ENCODE measurements at regions not wholly inside any gene's neighbourhood (a gene's known extent, or its start where the extent isn't known, plus 50 kb on each side); places are given as distances from the start of the nearest gene placed in this dataset.

GRCh38 chr7:156456032-156456431 is 184.5 kb upstream of the RNF32 start:
- no peak for DNase-seq (ENCODE audit: low read depth)

GRCh38 chr7:156450473-156450872 is 190.1 kb upstream of the RNF32 start:
- DNase-seq (ENCODE audit: low read depth) = no peak

- DNase-seq (ENCODE audit: low read depth) = no peak
Measured at GRCh38 chr7:156448918-156449317, 191.7 kb upstream of the RNF32 start.

DNA sequence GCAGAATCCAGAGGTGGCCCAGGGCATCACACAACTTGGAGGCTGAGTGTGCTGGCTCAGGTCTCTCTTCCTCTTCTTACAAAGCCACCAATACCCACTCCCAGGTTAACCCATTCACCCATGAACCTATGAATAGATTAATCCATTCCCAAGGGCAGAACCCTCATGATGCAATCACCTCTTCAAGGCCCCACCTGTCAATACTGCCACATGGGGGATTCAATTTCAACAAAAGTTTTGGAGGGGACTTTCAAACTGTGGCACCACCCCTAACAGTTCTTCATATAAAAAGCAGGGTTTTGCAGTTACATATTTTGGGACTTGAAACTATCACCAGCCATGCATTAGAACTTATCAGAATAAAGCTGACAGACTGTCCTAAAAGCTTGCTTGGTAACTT is 193.6 kb upstream of the RNF32 start:
- DNase-seq (ENCODE audit: low read depth) = no peak

- no peak for DNase-seq (ENCODE audit: low read depth)
Measured at GRCh38 chr7:156445997-156446761, 194.4 kb upstream of the RNF32 start.

DNA sequence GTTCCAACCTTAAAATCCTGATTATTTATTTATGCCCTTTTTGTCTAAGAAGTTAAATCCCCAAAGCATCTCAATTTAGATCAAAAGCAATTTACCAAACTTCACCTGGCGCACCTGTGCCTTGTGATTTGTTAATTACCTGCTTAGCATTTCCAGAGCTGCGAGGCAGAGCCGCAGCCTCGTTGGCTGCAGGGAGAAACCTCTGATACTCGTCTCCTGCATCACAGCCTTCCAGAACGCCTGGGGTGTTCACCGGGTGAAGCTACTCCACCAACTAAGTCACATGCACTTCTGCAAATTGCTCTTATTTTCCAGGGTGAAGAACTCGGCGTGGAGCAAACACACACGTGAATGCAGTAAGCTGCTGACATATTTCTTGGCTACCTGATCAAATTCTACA is 198.1 kb upstream of the RNF32 start:
- DNase-seq (ENCODE audit: low read depth) = no peak

GRCh38 chr7:156440456-156440855 is 200.1 kb upstream of the RNF32 start:
- no peak for DNase-seq (ENCODE audit: low read depth)

- no peak for DNase-seq (ENCODE audit: low read depth)
Measured at GRCh38 chr7:156438011-156438410, 202.6 kb upstream of the RNF32 start.

DNA sequence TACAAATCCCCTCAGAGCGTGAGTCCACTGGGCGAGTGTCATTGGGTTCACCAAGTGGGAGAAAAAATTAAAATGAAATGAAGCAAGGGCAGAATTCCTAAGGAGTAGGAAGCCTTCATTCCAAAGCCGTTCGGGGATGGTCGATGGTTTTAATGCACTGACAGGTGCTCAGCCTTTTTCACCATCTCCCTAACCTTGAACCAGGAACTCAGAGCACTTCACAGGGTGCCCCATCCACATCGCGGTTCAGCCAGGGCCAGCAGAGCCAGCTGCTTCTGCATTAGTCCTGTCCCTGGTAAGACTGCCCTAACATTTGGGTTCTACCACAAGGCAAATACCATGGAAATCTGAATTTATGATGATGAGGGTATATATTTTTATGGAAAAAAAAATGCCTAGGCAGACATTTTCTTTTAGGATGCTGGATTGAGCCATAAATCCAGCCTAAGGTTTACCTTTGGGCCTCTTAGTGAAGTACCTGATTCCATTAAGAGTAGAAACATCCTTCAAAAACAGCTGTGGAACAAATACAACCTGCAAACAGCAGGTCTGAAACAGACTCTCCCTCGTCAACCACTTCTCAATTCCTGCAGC is 203.5 kb upstream of the RNF32 start:
- no peak for DNase-seq (ENCODE audit: low read depth)

DNA sequence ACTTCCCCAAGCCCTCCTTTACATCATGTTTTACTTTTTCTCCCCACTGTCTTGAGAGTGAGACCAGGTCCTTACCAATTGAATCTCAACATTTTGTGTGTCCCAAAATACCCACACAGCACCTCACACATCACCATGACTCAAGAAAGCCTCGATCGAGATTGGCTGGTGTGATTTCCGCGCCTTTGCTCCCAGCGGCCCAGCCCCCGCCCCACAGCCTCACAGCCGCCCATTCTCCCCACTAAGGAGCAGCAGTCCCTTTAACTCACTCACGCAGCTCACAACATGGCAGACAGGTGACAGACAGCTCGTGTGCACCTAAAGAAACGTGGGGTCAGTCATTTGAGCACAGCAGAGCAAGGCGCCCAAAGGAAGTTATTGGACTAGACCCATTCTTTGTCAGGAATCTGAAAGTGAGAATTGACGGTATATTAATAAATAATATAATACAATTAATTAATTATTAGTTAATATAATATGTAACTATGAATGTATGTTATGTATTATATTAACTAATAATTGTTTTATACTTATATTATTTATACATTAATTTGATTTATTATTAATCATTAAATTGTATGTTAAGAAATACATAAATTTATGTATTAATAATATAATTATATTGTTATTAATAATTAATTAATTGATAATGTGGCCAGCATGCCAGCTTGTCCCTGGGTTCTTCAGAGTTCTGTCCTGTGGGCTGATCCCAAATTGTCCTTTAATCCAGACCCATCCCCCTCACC is 204.9 kb upstream of the RNF32 start:
- no peak for DNase-seq (ENCODE audit: low read depth)

GRCh38 chr7:156434706-156435105 is 205.9 kb upstream of the RNF32 start:
- no peak for DNase-seq (ENCODE audit: low read depth)

DNA sequence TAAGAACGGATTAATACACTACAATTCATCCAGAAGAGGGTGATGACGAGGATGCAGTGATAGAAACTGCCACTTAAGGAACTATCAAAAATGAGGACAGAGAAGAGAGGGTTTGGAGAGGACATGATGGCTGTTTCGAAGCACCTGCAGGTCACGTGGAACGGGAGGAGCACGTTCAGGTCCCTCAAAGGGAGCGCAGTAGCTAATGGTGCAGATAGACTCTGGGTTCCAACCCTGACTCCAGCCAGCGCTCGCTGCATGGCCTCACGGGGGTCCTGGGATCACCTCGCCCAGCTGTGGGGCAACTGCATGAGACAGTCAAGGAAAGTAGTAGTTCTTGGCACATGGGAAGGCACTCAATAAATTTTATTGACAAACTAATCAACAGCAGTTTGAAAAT is 208.6 kb upstream of the RNF32 start:
- no peak for DNase-seq (ENCODE audit: low read depth)

- DNase-seq (ENCODE audit: low read depth) = no peak
Measured at GRCh38 chr7:156430109-156430508, 210.5 kb upstream of the RNF32 start.

DNA sequence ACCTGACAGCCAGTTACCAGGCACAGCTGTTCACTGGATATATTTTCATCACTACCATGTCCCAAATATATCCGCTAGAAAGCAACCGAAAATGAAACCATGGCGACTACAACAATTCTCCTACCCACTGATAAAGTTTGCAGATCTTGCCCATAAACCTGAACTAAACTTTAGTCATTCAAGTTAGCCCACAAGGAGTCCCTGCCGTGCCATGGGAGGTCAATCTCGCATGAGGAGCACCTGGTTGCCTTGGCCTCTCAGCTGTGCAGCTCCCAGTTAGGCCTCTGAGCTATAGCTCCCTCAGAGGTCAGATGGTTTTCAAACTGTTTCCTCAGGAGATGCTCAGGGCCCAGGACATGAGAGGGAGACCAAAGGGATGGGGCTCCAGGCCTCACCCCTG is 211.1 kb upstream of the RNF32 start:
- no peak for DNase-seq (ENCODE audit: low read depth)

GRCh38 chr7:156423876-156424275 is 216.7 kb upstream of the RNF32 start:
- DNase-seq (ENCODE audit: low read depth) = no peak

DNA sequence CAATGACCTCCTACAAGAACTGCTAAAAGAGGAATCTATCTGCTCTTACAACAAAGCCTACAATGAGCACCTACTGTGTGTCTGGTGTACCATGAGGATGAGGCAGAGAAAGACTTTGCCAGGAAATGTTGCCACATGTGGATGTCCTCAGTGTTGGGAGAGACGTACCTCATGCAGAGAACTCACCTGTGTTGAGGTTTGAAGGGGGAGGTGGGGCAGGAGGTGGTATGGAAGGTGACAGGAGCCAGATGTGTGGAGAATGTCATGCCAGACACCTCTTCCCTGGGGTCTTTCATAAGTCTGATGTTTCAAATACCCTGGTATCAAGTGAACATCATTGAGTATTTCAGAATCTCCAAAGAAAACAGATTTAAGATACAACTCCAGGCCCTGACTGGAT is 220.1 kb upstream of the RNF32 start:
- no peak for DNase-seq (ENCODE audit: low read depth)

- DNase-seq (ENCODE audit: low read depth) = no peak
Measured at GRCh38 chr7:156419782-156420181, 220.8 kb upstream of the RNF32 start.

GRCh38 chr7:156402255-156402654 is 238.3 kb upstream of the RNF32 start:
- no peak for DNase-seq (ENCODE audit: low read depth)

DNA sequence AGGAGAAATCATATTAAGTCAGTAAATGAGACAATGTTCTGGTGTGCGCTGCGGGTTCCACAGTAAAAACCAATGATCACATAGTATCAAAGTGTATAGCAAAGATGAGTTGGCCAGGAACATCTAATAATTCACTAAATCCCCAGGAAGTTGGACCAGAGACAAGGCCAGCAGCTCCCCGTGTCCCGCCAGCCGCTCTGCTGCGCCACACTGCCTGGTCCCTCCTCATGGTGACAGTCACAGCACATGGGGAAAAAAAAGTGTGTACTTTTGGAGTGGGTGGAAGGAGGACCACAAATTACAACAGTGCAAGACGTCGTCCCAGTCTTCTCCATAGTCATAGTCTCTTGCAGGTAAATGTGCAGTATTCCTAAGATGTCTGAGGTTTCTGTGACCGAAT is 239.0 kb upstream of the RNF32 start:
- no peak for DNase-seq (ENCODE audit: low read depth)

DNA sequence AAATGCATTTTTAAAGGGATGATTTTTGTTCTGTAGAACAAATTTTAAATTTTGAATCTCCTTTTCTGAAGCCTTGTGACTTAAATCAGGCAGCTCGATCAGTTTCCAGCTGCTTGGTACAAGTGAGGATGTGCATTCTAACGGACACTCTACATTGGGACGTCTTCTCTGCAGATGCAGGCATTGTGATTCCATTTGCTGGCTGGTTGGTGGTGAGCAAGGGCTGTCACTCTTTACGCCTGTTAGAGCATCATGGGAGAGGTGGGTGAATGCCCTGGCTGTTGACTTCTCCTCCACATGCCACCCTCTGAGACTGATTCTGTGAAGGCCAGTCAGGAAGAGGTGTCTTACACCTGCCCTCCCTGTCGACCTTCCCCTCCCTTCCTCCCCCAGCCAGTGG is 240.5 kb upstream of the RNF32 start:
- no peak for DNase-seq (ENCODE audit: low read depth)

- no peak for DNase-seq (ENCODE audit: low read depth)
Measured at GRCh38 chr7:156397249-156397648, 243.3 kb upstream of the RNF32 start.

DNA sequence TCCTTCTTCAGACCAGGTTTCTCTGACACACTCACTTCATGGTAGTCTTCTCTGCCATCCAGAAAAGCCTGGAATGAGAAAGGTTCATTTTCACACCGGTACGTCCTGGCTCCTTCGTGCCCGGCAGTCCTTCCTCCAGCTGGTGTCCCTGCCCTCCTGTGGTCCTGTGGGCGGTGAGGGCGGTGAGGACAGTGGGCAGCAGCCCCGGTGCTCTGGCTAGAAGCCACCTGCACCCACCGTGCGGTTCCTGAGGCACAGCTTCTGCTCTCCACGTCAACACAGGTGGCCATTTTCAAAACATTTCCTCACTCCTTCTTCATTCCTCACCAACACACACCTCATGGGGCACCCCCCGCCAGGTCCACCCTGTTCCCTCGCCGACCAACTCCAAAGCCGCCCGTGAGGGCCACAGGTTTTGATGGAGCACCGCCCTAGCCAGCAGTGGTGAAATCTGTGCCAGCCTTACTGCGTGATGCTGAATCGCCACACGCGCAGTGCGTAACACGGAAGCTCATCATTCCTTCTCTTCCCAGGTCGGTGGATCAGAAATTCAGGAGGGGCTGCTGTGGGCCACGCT is 251.4 kb upstream of the RNF32 start:
- DNase-seq (ENCODE audit: low read depth) = no peak

DNA sequence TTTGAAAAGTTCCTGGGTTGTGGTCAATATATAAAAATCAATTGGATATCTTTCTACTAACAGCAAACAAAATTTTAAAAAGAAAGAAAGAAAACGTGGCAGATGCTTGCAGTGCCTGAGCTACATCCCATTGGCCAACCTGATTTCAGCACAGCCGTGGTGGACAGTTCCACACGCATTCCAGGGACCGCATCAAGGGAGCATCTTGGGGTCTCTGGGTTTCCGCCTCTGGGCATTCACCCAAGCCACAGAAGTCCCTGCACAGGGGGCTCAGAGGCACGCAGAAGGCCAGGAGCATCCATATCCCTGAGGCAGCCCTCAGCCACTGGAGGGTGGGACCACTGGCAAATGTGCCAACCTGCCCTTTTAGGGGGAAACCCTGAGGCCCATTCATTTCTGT is 254.5 kb upstream of the RNF32 start:
- no peak for DNase-seq (ENCODE audit: low read depth)

All from iris pigment epithelial cell (primary cell).